Amygdala (tissue), 56 donors: ENCODE measurements at regions not wholly inside any gene's neighbourhood (a gene's known extent, or its start where the extent isn't known, plus 50 kb on each side); places are given as distances from the start of the nearest gene placed in this dataset.
A peak's percentile ranks its signal among the peaks of the same experiment; 100 is the strongest.

Experiments
- DNase-seq, 56 donors: peaks; one replicate each; lab custom pipeline; 2025; lab: John Stamatoyannopoulos, UW

DNA sequence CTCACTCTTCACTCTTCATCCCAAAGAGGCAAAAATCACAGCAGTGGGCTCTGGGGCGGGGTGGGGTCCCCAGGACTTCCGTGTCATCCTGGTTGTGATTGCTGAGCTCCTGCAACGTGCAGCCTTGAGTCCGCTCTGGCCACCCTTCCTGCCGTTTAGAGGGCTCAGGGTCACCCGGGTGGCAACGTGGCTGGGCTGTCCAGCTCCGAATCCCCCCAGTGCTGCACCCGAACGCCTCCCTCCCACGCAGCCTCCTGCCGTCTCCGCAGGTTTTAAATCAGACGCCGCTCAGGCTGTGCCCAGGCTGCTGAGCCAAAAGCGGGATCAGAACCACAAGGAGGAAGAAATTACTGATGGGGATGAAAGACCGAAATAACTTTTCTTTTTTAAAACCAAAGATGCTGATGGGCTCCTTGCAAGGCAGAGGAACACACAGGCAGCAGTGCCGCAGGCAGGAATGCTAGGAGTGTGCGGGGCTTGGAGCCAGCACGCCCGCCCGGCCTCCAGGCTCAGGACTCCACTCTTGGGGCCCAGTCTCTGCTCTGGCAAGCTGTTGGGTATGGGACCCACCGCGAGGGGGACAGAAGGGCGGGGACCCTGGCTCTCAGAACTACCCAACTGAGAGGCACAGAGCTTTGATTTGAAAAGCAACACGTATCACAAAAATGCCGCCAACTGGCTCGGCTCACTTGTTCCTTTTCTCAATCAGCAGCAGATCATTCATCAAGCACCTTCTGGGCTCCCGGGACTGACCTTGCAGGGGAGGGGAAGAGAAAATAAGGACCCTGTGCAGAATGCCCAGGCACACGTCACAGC, 313.0 kb downstream of the CTTN start:
- no peak for DNase-seq

GRCh38 chr11:70711911-70712185, 313.5 kb downstream of the CTTN start:
- DNase-seq, result no peak

- DNase-seq, result no peak
Measured at GRCh38 chr11:70712471-70712870, 314.1 kb downstream of the CTTN start.

- DNase-seq, result peak in 1 of 56 donors; percentile 12
Measured at GRCh38 chr11:70713086-70713835, 314.9 kb downstream of the CTTN start.

- DNase-seq, result no peak
Measured at GRCh38 chr11:70713988-70714665, 315.8 kb downstream of the CTTN start.

- no peak for DNase-seq
Measured at GRCh38 chr11:70715166-70715951, 317.0 kb downstream of the CTTN start.

DNA sequence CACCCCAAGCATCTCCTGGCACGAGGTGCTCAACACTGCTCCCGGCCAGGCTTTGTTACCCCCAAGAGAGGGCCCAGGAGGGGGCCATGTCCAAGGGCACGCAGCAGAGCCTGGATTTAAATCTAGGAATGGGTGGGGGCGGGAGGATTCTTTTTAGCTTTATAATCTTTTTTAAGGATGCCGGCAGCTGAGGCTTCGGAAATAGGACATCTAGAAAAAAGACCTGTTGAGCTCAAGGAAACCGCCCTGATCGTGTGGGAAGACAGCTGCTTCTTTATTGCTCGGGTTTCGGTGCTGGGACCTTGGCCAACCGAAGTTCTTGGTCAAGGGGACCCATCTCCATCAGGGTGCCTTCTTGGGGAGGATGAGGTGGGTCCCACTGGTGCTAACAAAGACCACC, 317.9 kb downstream of the CTTN start:
- DNase-seq, result no peak

GRCh38 chr11:70716986-70717775, 318.9 kb downstream of the CTTN start:
- DNase-seq, result peak in 1 of 56 donors; percentile 3

DNA sequence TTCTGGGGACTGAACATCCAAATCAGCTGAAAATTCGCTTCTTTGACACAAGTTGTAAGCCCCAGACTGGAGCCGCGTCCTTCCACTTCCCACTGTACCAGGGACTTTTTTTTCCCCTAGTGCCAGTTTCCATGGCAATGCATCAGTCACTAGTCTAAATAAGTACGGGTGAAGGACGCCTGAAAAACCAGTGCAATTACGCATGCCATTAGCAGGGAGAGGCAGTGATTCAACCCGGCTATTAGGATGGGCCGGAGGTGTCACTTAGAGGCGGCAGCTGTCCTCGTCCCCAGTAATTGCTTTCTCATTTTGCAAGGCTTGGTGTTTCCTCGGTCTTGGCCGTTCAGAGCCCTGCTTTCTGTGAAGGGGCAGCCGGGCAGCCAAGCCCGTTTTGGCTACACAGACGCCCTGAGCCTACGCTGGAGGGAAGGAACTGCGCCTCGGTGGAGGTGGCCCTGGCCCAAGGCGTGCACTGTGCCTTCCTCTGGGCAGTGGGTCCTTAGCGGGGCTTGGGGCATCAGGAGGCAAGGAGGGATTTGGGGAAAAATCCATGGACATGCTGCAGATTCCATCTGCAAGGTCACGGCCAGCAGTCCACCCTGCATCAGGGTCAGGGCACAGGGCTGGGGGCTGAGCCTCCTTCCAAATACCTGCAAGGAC, 319.7 kb downstream of the CTTN start:
- DNase-seq, result peak in 14 of 56 donors; percentile 8 to 47 (median 26)

DNA sequence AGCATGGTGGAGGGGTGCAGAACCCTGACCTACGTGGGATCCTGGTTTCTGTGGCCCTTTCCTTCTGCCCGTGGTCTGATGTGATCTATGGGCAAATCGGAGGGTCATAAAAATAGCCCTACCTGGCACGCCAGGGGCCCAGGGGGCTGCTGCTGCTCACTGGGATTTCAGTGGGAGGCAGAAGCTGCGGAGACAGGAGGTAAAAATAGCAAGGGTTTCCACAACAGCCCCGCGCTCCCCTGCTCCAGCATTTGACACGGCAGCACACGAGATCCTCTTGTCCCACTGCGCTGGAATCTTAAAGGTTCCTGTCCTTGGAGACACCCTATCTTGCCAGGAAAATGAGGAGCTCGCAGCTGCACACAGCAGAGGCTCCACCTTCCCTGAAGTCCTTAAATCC, 321.2 kb downstream of the CTTN start:
- no peak for DNase-seq

DNA sequence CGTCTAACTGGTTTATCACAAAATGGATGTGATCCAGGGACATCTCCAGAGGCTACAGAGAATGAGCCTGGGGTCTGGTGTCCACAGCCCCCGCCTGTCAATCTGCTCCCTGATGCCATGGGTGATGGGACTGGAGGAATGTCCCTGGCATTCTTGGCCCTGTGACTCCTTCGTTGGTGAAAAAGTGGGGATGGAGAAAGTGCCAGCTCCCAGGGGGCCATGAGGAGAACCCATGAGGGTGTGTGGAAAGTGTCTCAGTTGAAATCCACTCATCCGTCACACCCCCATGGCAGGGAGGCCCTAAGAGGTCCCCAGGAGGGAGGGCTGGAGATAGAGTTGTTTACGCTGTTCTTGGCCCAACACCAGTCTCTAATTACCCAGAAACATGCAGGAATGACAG, 322.0 kb downstream of the CTTN start:
- DNase-seq, result no peak

DNA sequence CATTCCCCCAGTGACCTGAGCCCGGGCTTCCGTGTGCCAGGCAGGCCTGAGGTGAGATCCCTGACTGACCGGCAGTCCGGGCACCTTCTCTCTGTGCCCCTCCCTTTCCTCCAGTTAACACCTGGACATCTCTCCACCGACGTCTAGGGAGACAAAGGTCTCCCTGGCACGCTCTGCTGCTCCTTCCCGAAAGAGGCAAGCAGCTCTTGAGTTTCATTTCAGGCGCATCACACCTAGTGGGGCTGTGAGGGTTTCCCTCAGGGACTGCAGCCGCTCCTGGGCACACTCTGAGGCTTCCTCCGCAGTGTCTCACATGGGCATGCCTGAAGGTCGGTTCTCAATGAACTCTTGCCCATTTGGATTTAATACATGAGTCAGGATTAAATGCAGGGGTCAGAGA, 322.7 kb downstream of the CTTN start:
- no peak for DNase-seq

GRCh38 chr11:70725278-70725677, 326.9 kb downstream of the CTTN start:
- DNase-seq, result peak in 10 of 56 donors; percentile 2 to 46 (median 22)

DNA sequence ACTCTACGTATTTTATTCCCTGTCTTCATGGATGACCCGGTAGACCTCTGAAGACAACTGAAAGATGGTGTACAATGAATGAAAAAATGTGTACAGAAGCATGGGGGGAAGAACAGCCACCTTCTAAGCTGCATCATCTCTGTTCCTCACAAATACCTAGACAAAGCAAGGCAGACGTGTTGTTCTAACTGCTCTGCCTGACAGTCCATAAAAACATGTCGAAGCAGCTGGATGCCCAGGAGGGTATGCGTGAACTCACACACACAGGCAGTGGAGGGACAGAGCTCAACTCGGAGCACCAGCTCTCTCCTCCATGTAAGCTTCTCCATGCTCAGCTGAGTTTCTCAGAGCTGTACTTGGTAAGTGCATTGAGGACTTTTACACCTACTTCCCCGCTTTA, 327.4 kb downstream of the CTTN start:
- no peak for DNase-seq

GRCh38 chr11:70727021-70727420, 328.7 kb downstream of the CTTN start:
- DNase-seq, result no peak

DNA sequence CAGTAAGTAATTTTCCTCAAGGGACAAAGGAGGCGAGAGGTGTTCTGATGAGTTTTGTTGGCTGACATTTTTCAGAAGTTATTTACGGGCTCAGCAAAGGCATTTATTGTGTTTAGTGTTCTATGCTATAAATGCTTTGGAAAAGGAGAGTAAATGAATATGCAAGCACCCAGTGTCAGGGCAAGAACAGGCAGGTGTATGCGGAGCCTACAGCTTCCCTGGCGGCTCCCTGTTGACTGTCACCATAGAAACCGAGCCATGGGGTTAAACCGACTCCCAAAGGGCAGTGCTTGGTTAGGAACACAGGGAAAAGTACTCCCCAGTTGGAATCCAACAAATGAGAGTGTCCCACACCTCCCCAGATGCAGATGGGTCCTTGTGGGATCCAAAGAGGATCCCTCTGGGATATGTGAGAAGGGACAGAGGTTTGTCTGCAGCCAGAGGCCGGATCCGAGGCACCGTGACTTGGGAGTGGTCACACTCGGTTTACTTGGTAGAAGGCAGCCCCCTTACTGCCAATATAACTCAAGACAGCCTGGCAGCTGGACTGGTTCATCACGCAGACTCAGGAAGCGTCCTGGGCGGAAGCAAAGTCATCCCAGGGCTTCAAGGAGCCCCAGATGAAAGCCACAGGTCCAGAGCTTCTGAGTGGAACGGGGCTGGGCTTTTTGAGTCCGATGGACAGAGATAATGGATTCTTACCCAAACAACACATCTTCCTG, 329.7 kb downstream of the CTTN start:
- DNase-seq, result no peak

- no peak for DNase-seq
Measured at GRCh38 chr11:70729949-70730348, 331.6 kb downstream of the CTTN start.

DNA sequence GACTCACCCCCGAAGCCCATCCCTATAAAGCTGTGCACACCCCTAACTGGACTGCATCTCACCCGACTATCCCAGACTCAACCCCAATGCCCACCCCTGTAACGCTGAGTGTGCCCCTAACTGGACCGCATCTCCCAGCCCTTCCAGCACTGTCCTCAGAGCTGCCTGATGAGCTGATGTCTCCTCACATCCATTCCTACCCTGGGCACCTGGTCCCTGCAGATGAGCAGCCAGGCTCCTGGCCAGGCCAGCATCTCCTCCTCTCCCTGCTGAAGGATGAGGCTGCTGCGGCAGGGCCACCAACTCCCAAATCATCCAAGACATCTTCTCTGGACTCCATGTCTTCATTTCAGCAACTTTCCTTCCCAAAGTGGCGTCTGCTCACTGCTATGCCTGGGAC, 332.1 kb downstream of the CTTN start:
- no peak for DNase-seq
